ENCODE measurements at regions not wholly inside any gene's neighbourhood (a gene's known extent, or its start where the extent isn't known, plus 50 kb on each side); places are given as distances from the start of the nearest gene placed in this dataset.

GRCh38 chr16:52843381-52843780 is 209.3 kb downstream of the CHD9NB start:
- Histone ChIP-seq H4K20me1 (no peaks in the 10 kb centered on the region), H3K4me2 (no peak overlapping the region), H3K4me1 (no peaks in the 10 kb centered on the region), H3K9ac (no peak overlapping the region), H3K4me3 (no peak overlapping the region), H3K27me3 (no peaks in the 10 kb centered on the region), H3K9me3 (peaks cover 7% of the 10 kb centered on the region; the same call in 1 of the 2 replicates), H3K36me3 (no peaks in the 10 kb centered on the region), H3K27ac (no peak overlapping the region)
- TF ChIP-seq Cebpa-rat (IDR thresholded peaks at IDR 0.05) = no peak

GRCh38 chr16:52837251-52837650 is 215.4 kb downstream of the CHD9NB start:
- H3K9ac ChIP-seq = no peak overlapping the region
- no peak overlapping the region for H3K4me3 ChIP-seq
- no peak for TF ChIP-seq Cebpa-rat (IDR thresholded peaks at IDR 0.05)
- no peaks in the 10 kb centered on the region for H3K9me3 ChIP-seq
- H4K20me1 ChIP-seq = no peaks in the 10 kb centered on the region
- H3K27me3 ChIP-seq = no peaks in the 10 kb centered on the region
- H3K4me2 ChIP-seq = no peak overlapping the region
- H3K27ac ChIP-seq = no peak overlapping the region
- no peaks in the 10 kb centered on the region for H3K4me1 ChIP-seq
- no peaks in the 10 kb centered on the region for H3K36me3 ChIP-seq

GRCh38 chr16:52834736-52835465 is 217.8 kb downstream of the CHD9NB start:
- Histone ChIP-seq H3K9ac (no peak overlapping the region), H3K36me3 (no peaks in the 10 kb centered on the region), H3K4me2 (no peak overlapping the region), H3K27me3 (no peaks in the 10 kb centered on the region), H3K27ac (no peak overlapping the region), H4K20me1 (no peaks in the 10 kb centered on the region), H3K9me3 (no peaks in the 10 kb centered on the region), H3K4me1 (no peaks in the 10 kb centered on the region), H3K4me3 (no peak overlapping the region)
- TF ChIP-seq Cebpa-rat (IDR thresholded peaks at IDR 0.05) = no peak

GRCh38 chr16:52832771-52833170 is 219.9 kb downstream of the CHD9NB start:
- H3K4me2 ChIP-seq = no peak overlapping the region
- H3K4me3 ChIP-seq = no peak overlapping the region
- H3K27me3 ChIP-seq = no peaks in the 10 kb centered on the region
- no peaks in the 10 kb centered on the region for H4K20me1 ChIP-seq
- H3K27ac ChIP-seq = no peak overlapping the region
- H3K36me3 ChIP-seq = no peaks in the 10 kb centered on the region
- no peaks in the 10 kb centered on the region for H3K9me3 ChIP-seq
- no peak overlapping the region for H3K9ac ChIP-seq
- no peak for TF ChIP-seq Cebpa-rat (IDR thresholded peaks at IDR 0.05)
- no peaks in the 10 kb centered on the region for H3K4me1 ChIP-seq

- no peaks in the 10 kb centered on the region for H3K36me3 ChIP-seq
- no peak for TF ChIP-seq Cebpa-rat (IDR thresholded peaks at IDR 0.05)
- no peaks in the 10 kb centered on the region for H3K4me1 ChIP-seq
- H4K20me1 ChIP-seq = no peaks in the 10 kb centered on the region
- H3K27ac ChIP-seq = no peak overlapping the region
- H3K4me2 ChIP-seq = no peak overlapping the region
- no peak overlapping the region for H3K9ac ChIP-seq
- H3K9me3 ChIP-seq = no peaks in the 10 kb centered on the region
- H3K4me3 ChIP-seq = no peak overlapping the region
- H3K27me3 ChIP-seq = no peaks in the 10 kb centered on the region
These were observed 225.2 kb downstream of the CHD9NB start for GRCh38 chr16:52827456-52827855.

GRCh38 chr16:52825892-52826291 is 226.8 kb downstream of the CHD9NB start:
- Histone ChIP-seq H3K4me2 (no peak overlapping the region), H3K4me3 (no peak overlapping the region), H4K20me1 (no peaks in the 10 kb centered on the region), H3K27me3 (no peaks in the 10 kb centered on the region), H3K4me1 (no peaks in the 10 kb centered on the region), H3K9ac (no peak overlapping the region), H3K36me3 (no peaks in the 10 kb centered on the region), H3K27ac (no peak overlapping the region), H3K9me3 (no peaks in the 10 kb centered on the region)
- TF ChIP-seq Cebpa-rat (IDR thresholded peaks at IDR 0.05) = no peak

- H3K4me1 ChIP-seq = no peaks in the 10 kb centered on the region
- no peak overlapping the region for H3K4me3 ChIP-seq
- H3K9ac ChIP-seq = no peak overlapping the region
- H3K9me3 ChIP-seq = no peaks in the 10 kb centered on the region
- H3K27ac ChIP-seq = no peak overlapping the region
- H3K4me2 ChIP-seq = no peak overlapping the region
- H4K20me1 ChIP-seq = no peaks in the 10 kb centered on the region
- H3K27me3 ChIP-seq = no peaks in the 10 kb centered on the region
- TF ChIP-seq Cebpa-rat (IDR thresholded peaks at IDR 0.05) = no peak
- no peaks in the 10 kb centered on the region for H3K36me3 ChIP-seq
These were observed 232.9 kb downstream of the CHD9NB start for GRCh38 chr16:52819808-52820207.

GRCh38 chr16:52819405-52819804 is 233.3 kb downstream of the CHD9NB start:
- no peak overlapping the region for H3K4me2 ChIP-seq
- no peak overlapping the region for H3K9ac ChIP-seq
- no peaks in the 10 kb centered on the region for H3K9me3 ChIP-seq
- H3K36me3 ChIP-seq = no peaks in the 10 kb centered on the region
- H3K27ac ChIP-seq = no peak overlapping the region
- no peaks in the 10 kb centered on the region for H4K20me1 ChIP-seq
- no peaks in the 10 kb centered on the region for H3K4me1 ChIP-seq
- H3K27me3 ChIP-seq = no peaks in the 10 kb centered on the region
- H3K4me3 ChIP-seq = no peak overlapping the region
- TF ChIP-seq Cebpa-rat (IDR thresholded peaks at IDR 0.05) = no peak

GRCh38 chr16:52817696-52818095 is 235.0 kb downstream of the CHD9NB start:
- TF ChIP-seq Cebpa-rat (IDR thresholded peaks at IDR 0.05) = no peak
- Histone ChIP-seq H3K4me2 (no peak overlapping the region), H3K4me1 (no peaks in the 10 kb centered on the region), H3K27me3 (no peaks in the 10 kb centered on the region), H4K20me1 (no peaks in the 10 kb centered on the region), H3K27ac (no peak overlapping the region), H3K9me3 (no peaks in the 10 kb centered on the region), H3K9ac (no peak overlapping the region), H3K4me3 (no peak overlapping the region), H3K36me3 (no peaks in the 10 kb centered on the region)

- Histone ChIP-seq H3K4me3 (no peak overlapping the region), H4K20me1 (no peaks in the 10 kb centered on the region), H3K36me3 (no peaks in the 10 kb centered on the region), H3K4me1 (no peaks in the 10 kb centered on the region), H3K9me3 (no peaks in the 10 kb centered on the region), H3K27ac (no peak overlapping the region), H3K4me2 (no peak overlapping the region), H3K9ac (no peak overlapping the region), H3K27me3 (no peaks in the 10 kb centered on the region)
- no peak for TF ChIP-seq Cebpa-rat (IDR thresholded peaks at IDR 0.05)
These were observed 235.7 kb downstream of the CHD9NB start for GRCh38 chr16:52816993-52817392.
